ENCODE measurements at regions not wholly inside any gene's neighbourhood (a gene's known extent, or its start where the extent isn't known, plus 50 kb on each side); places are given as distances from the start of the nearest gene placed in this dataset.
"Not testable (repeated sequence)": the region's sequence is repeated elsewhere in the genome, so short reads cannot be mapped to it uniquely, and the experiment has no call there.

DNA sequence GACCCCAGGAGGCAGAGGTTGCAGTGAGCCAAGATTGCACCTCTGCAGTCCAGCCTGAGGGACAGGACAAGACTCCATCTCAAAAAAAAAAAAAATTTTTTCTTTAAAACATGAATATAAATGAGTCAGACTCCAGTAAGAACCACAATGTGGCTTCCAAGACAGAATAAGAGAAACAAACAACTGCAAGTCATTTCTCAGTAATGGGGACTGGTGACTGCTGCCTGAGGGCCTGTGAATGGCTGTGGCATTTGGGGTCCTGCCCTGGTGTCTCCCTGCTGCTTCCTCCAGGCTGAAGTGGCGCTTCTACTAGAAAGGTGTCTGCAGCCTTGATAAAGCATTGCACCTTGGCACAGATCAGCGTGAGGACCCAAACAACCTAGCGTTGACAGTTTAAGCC, 868.3 kb downstream of the SPATA31A7 start:
- H3K27me3 ChIP-seq (ENCODE audit: control insufficient read depth, insufficient read depth, low read length); H3K27ac ChIP-seq (ENCODE audit: low read length); H3K36me3 ChIP-seq (ENCODE audit: control insufficient read depth, insufficient read depth, low read length); H3K4me3 ChIP-seq (ENCODE audit: low read length); H3K9me3 ChIP-seq (replicated peaks; ENCODE audit: control insufficient read depth, low read depth, low read length); DNase-seq; H3K4me1 ChIP-seq (ENCODE audit: control insufficient read depth, insufficient read depth, low read length): not testable (repeated sequence)
- no CpG with 5 or more reads among the region's 3 CpGs for WGBS (ENCODE audit: insufficient coverage)

DNA sequence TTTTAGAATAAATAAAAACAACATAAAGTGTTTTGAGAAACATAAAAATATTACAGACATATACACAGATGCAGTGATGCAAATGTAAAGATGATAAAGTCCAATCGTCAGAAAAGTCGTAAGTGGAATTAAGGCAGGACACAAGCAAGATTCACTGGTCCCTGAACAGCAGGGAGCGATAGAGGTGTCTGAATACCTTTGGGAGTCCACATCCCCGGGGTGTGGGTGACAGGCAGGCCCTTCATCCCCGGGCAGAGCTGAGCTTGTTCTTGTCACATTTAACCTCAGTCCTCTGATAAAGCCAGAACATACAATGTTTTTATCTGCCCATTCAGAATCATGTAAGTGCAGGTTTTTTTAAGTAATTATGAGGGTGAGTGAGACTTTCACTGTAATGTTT, 881.2 kb downstream of the SPATA31A7 start:
- no CpG with 5 or more reads among the region's 5 CpGs for WGBS (ENCODE audit: insufficient coverage)
- not testable (repeated sequence) for H3K4me1 ChIP-seq (ENCODE audit: control insufficient read depth, insufficient read depth, low read length); H3K9me3 ChIP-seq (replicated peaks; ENCODE audit: control insufficient read depth, low read depth, low read length); H3K36me3 ChIP-seq (ENCODE audit: control insufficient read depth, insufficient read depth, low read length); H3K27ac ChIP-seq (ENCODE audit: low read length); H3K4me3 ChIP-seq (ENCODE audit: low read length); DNase-seq; H3K27me3 ChIP-seq (ENCODE audit: control insufficient read depth, insufficient read depth, low read length)

DNA sequence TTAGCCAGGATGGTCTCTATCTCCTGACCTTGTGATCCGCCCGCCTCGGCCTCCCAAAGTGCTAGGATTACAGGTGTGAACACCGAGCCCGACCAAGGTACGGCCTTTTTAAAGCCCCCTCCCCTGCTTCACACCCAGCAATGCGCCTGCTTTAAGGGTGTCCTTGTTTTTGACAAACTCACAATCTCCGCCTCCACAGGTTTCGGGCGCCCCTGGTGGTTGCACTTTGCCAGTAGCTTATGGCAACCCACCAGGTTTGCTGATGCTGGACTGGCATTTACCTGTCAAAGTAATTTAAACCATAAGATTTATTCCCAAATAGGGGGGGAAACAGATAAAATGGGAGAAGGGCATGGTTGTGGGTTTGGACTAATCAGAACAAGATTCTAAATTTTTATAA, 883.6 kb downstream of the SPATA31A7 start:
- not testable (repeated sequence) for H3K4me3 ChIP-seq (ENCODE audit: low read length); H3K9me3 ChIP-seq (replicated peaks; ENCODE audit: control insufficient read depth, low read depth, low read length); H3K4me1 ChIP-seq (ENCODE audit: control insufficient read depth, insufficient read depth, low read length); H3K27ac ChIP-seq (ENCODE audit: low read length); DNase-seq; H3K36me3 ChIP-seq (ENCODE audit: control insufficient read depth, insufficient read depth, low read length); H3K27me3 ChIP-seq (ENCODE audit: control insufficient read depth, insufficient read depth, low read length)
- no CpG with 5 or more reads among the region's 10 CpGs for WGBS (ENCODE audit: insufficient coverage)

DNA sequence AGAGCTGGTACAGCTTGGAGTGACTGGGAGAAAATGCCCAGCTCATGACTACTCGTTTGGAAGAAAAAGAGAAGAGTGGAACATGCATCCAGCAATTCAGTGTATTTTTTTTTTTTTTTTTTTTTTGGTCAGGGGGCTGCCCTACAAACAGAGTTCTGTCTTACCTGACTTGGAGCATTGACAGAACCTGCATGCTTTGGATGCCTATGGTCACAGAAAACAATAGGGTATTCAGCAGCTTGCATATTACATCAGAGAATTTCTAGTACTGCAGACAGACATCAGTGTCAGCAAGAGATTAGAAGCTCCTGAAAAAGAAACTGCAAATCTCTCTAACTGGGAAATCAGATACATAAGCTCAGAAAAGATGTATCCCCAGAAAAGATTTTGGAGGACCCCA, 894.4 kb downstream of the SPATA31A7 start:
- not testable (repeated sequence) for H3K4me3 ChIP-seq (ENCODE audit: low read length); H3K36me3 ChIP-seq (ENCODE audit: control insufficient read depth, insufficient read depth, low read length); DNase-seq; H3K27ac ChIP-seq (ENCODE audit: low read length); H3K4me1 ChIP-seq (ENCODE audit: control insufficient read depth, insufficient read depth, low read length); H3K27me3 ChIP-seq (ENCODE audit: control insufficient read depth, insufficient read depth, low read length); H3K9me3 ChIP-seq (replicated peaks; ENCODE audit: control insufficient read depth, low read depth, low read length)
- no CpG with 5 or more reads among the region's 1 CpG for WGBS (ENCODE audit: insufficient coverage)

DNA sequence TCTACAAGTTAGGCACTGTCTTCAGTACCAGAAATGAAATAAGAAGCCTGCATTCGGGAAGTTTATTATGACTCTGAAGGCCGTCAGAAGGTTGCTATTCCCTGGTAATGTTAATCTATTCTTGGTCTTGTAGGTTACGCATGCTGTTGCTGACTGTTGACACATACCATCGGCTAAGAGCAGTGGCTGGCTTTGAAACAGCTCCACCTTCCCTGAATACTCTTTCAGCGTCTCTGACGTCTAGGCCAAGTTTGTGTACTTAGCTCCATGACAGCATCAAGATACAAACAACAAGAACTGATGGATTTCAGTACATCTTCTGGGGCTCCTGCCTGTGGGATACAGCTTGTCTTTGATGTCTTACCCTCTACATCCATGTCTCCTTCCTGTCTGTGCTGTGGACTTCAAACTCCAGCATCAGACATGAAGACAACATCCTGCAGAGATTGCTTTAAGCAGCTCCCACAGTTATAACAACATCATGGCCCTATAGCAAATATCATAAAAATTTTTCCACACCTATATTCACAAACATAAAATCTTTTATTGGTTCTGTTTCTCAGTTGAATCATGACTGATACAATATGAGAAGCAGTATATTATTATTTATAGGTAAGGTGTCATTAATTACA, 906.0 kb downstream of the SPATA31A7 start:
- H3K4me3 ChIP-seq (ENCODE audit: low read length); H3K36me3 ChIP-seq (ENCODE audit: control insufficient read depth, insufficient read depth, low read length); H3K27ac ChIP-seq (ENCODE audit: low read length); DNase-seq; H3K27me3 ChIP-seq (ENCODE audit: control insufficient read depth, insufficient read depth, low read length); H3K4me1 ChIP-seq (ENCODE audit: control insufficient read depth, insufficient read depth, low read length); H3K9me3 ChIP-seq (replicated peaks; ENCODE audit: control insufficient read depth, low read depth, low read length): not testable (repeated sequence)
- WGBS (ENCODE audit: insufficient coverage), result no CpG with 5 or more reads among the region's 6 CpGs

DNA sequence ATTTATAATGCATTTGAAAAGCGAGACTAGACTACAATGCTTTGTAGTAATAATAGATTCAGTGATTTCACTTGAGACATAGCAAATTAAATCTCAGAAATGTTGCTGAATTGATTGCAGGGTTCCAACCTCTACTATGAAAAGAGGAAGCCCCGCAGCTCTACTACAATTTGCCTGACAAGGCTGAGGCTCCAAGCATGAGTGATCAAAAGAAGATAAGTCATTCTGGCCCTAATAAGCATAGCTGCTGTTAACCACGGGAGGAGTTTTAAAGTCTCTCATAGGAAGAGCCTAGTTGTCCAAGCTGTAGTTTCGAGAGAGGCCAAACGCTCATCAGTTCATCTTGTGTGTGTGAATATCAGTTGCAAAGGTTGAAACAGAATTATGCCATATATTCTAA, 920.6 kb downstream of the SPATA31A7 start:
- not testable (repeated sequence) for H3K27me3 ChIP-seq (ENCODE audit: control insufficient read depth, insufficient read depth, low read length); H3K27ac ChIP-seq (ENCODE audit: low read length); H3K36me3 ChIP-seq (ENCODE audit: control insufficient read depth, insufficient read depth, low read length); DNase-seq; H3K4me3 ChIP-seq (ENCODE audit: low read length); H3K9me3 ChIP-seq (replicated peaks; ENCODE audit: control insufficient read depth, low read depth, low read length); H3K4me1 ChIP-seq (ENCODE audit: control insufficient read depth, insufficient read depth, low read length)
- WGBS (ENCODE audit: insufficient coverage), result no CpG with 5 or more reads among the region's 5 CpGs

DNA sequence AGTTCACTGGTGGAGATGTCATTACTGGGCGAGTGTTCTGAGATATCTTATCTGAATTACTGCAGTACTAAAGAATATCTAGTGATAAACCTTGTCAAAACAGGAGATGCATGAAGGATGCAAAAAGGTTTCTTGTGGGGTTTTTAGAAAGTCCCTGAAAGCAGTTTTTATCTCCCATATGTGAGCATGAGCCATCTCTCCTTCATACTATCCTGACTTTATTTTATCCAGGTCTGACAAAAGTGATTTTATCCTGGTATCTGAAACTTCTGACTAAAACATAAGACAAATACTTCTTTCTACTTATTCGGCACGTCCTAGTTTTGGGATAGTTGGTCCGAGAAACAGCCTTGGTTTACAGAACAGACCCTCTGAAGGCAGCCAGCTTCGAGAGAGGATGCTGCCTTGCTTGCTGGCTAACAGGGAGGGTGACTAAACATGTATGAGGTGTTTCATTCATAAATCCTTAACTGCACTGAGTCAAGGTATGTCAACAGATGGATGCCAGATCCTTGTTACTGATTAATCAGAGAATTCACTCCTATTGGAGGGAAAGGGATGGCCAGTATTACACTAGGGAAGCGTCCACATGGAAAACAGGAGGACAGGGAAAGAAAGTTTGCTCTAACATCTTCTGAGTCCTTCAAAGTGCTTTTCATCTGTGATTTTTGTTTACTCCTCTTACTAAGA, 927.3 kb downstream of the SPATA31A7 start:
- not testable (repeated sequence) for H3K36me3 ChIP-seq (ENCODE audit: control insufficient read depth, insufficient read depth, low read length); H3K4me1 ChIP-seq (ENCODE audit: control insufficient read depth, insufficient read depth, low read length); H3K9me3 ChIP-seq (replicated peaks; ENCODE audit: control insufficient read depth, low read depth, low read length); H3K27me3 ChIP-seq (ENCODE audit: control insufficient read depth, insufficient read depth, low read length); H3K4me3 ChIP-seq (ENCODE audit: low read length); DNase-seq; H3K27ac ChIP-seq (ENCODE audit: low read length)
- no CpG with 5 or more reads among the region's 6 CpGs for WGBS (ENCODE audit: insufficient coverage)

DNA sequence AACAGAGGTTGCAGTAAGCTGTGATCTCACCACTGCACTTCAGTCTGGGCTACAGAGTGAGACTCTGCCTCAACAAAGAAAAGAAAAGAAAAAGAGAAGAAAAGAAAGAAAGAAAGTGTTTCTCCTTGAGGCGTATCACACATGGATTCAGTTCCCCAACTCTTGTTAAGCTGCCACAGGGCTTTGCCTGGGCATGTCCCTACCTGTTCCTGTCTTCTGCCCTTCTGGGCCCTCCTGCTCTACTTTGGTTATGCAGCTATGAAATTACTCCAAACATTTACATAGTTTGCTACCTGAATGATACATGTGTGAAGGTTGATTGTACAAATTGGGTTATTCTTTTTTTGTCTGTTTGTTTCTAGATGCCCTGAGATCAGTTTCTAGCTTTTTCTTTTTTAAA, 929.8 kb downstream of the SPATA31A7 start:
- H3K36me3 ChIP-seq (ENCODE audit: control insufficient read depth, insufficient read depth, low read length); H3K4me1 ChIP-seq (ENCODE audit: control insufficient read depth, insufficient read depth, low read length); H3K9me3 ChIP-seq (replicated peaks; ENCODE audit: control insufficient read depth, low read depth, low read length); H3K4me3 ChIP-seq (ENCODE audit: low read length); H3K27ac ChIP-seq (ENCODE audit: low read length); DNase-seq; H3K27me3 ChIP-seq (ENCODE audit: control insufficient read depth, insufficient read depth, low read length): not testable (repeated sequence)
- no CpG with 5 or more reads among the region's 1 CpG for WGBS (ENCODE audit: insufficient coverage)

DNA sequence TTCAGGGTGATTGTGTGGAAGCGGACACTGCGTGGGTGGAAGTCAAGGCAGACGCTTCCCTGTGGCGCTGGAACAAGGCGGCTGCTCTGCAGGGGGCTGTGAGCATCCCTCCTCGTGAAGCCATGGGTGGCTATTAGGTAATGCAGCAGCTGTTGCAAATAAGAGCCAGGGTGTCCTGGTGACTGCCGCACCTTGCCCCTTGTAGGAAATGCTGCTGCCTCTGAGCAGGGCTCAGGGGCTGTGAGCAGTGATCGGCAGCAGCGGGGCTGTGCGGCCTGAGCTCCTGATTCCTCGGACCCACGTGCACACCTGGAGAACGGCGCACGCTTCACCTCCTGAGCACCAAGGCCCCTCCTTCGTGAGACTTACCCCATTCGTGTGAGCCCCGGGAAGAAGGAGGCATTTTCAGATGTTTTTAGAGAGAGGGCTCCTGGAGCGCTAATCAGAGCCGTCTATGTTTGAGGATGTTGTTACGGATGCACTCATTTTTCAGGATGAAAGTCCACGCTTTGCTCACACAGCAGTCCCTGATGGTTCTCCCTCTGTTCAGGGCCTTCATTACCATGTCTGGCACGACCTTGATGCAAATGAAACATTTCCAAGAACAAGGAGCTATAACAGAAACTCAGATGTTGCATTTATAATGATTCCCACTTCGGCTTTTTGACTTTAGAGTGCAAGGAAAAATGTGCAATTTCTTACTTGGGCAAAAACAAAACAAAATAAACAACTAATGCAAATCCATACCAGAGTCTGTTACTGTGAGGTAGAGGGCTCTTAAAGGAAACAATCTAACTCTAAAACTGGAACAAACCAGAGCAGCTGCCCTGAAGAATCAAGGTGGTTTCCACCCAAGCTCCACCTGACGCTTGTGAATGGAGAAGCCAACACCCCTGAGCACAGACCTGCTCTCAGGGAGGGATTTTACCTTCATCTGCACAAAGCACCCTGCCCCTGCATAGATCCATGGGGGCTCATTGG, 936.1 kb downstream of the SPATA31A7 start:
- H3K9me3 ChIP-seq (replicated peaks; ENCODE audit: control insufficient read depth, low read depth, low read length); H3K4me3 ChIP-seq (ENCODE audit: low read length); H3K36me3 ChIP-seq (ENCODE audit: control insufficient read depth, insufficient read depth, low read length); H3K4me1 ChIP-seq (ENCODE audit: control insufficient read depth, insufficient read depth, low read length); H3K27me3 ChIP-seq (ENCODE audit: control insufficient read depth, insufficient read depth, low read length); H3K27ac ChIP-seq (ENCODE audit: low read length); DNase-seq: not testable (repeated sequence)
- no CpG with 5 or more reads among the region's 25 CpGs for WGBS (ENCODE audit: insufficient coverage)

DNA sequence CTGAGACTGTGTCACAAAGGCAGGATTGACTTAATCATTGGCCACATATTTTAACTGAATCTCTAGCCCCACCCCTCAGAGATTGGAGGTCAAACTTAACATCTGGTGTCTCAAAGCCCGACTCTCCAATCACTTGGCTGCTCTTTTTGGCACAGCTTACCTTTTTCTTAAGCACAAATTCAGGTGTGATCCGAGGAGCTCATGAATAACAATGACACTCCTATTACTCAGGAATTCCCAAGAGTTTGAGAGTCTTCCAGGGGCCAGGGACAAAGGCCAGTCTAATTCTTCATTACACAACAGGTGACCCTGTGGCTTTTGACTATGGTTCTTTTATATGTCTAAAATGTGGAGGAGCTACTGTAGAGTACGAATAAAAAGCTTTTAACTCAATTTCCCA, 945.2 kb downstream of the SPATA31A7 start:
- WGBS (ENCODE audit: insufficient coverage), result no CpG with 5 or more reads among the region's 3 CpGs
- not testable (repeated sequence) for H3K9me3 ChIP-seq (replicated peaks; ENCODE audit: control insufficient read depth, low read depth, low read length); H3K27ac ChIP-seq (ENCODE audit: low read length); H3K36me3 ChIP-seq (ENCODE audit: control insufficient read depth, insufficient read depth, low read length); H3K4me3 ChIP-seq (ENCODE audit: low read length); H3K27me3 ChIP-seq (ENCODE audit: control insufficient read depth, insufficient read depth, low read length); DNase-seq; H3K4me1 ChIP-seq (ENCODE audit: control insufficient read depth, insufficient read depth, low read length)
